Mesenchymal stem cell (in vitro differentiated cells and primary cell): ENCODE measurements at regions not wholly inside any gene's neighbourhood (a gene's known extent, or its start where the extent isn't known, plus 50 kb on each side); places are given as distances from the start of the nearest gene placed in this dataset.

Experiments used
- DNase-seq: peaks from one replicate; pipeline ENCODE4 v3.0.0-alpha.2; 2013
- H2AFZ ChIP-seq: one replicate; pipeline ENCODE4 v1.6.1; 2013; ENCODE audit warnings: low read depth, mild to moderate bottlenecking, control low read depth, inconsistent platforms, low read length, moderate library complexity
- H2AK5ac ChIP-seq: 2 replicates; pipeline ENCODE4 v1.6.1; 2013; ENCODE audit warnings: low read length, moderate library complexity, mild to moderate bottlenecking, inconsistent platforms; ENCODE audit not compliant: severe bottlenecking
- H2BK120ac ChIP-seq: one replicate; pipeline ENCODE4 v1.6.1; 2013; ENCODE audit warnings: low read depth, mild to moderate bottlenecking, inconsistent platforms, low read length, moderate library complexity
- H2BK12ac ChIP-seq, 2 experiments: one replicate each; pipeline ENCODE4 v1.6.1; 2013; ENCODE audit warnings: inconsistent platforms in 2 of 2, low read length in 2 of 2, mild to moderate bottlenecking in 2 of 2, moderate library complexity in 2 of 2, control low read depth in 1 of 2
- H2BK15ac ChIP-seq: one replicate; pipeline ENCODE4 v1.6.1; 2013; ENCODE audit warnings: mild to moderate bottlenecking, low read depth, inconsistent platforms; ENCODE audit not compliant: poor library complexity, severe bottlenecking
- H2BK5ac ChIP-seq: 2 replicates; pipeline ENCODE4 v1.6.1; 2013; ENCODE audit warnings: low read depth, mild to moderate bottlenecking, low read length, control low read depth, inconsistent platforms; ENCODE audit not compliant: poor library complexity, severe bottlenecking
- H3K14ac ChIP-seq, 2 experiments: one replicate each; pipeline ENCODE4 v1.6.1; 2013; ENCODE audit warnings: inconsistent platforms in 2 of 2, low read length in 2 of 2, control low read depth in 1 of 2, mild to moderate bottlenecking in 1 of 2, moderate library complexity in 1 of 2
- H3K18ac ChIP-seq, 2 experiments: one replicate each; pipeline ENCODE4 v1.6.1; 2013; ENCODE audit warnings: inconsistent platforms in 2 of 2, low read length in 2 of 2, control low read depth in 1 of 2, low read depth in 1 of 2, mild to moderate bottlenecking in 1 of 2
- H3K23ac ChIP-seq, 2 experiments: one replicate each; pipeline ENCODE4 v1.6.1; 2013; ENCODE audit warnings: inconsistent platforms in 2 of 2, low read length in 2 of 2, mild to moderate bottlenecking in 2 of 2, moderate library complexity in 2 of 2, control low read depth in 1 of 2
- H3K27ac ChIP-seq: 2 replicates; pipeline ENCODE4 v1.5.1; 2013; ENCODE audit warnings: mild to moderate bottlenecking, moderate library complexity, low read length, control low read depth, inconsistent platforms; ENCODE audit not compliant: poor library complexity, severe bottlenecking
- H3K27me3 ChIP-seq, 2 experiments: 2 replicates each; pipeline versions ENCODE4 v1.6.1 to v1.7.0; 2013; ENCODE audit warnings: low read length in 2 of 2, mild to moderate bottlenecking in 2 of 2, moderate library complexity in 2 of 2, control low read depth in 1 of 2, inconsistent platforms in 1 of 2; ENCODE audit not compliant: control insufficient read depth in 1 of 2, insufficient read depth in 1 of 2
- H3K36me3 ChIP-seq, 2 experiments: 2 replicates each; pipeline versions ENCODE4 v1.6.1 to v1.7.0; 2013; ENCODE audit warnings: low read length in 2 of 2, control low read depth in 1 of 2, inconsistent platforms in 1 of 2, low read depth in 1 of 2, mild to moderate bottlenecking in 1 of 2; ENCODE audit not compliant: insufficient read depth in 2 of 2, control insufficient read depth in 1 of 2
- H3K4ac ChIP-seq, 2 experiments: one replicate each; pipeline ENCODE4 v1.6.1; 2013; ENCODE audit warnings: inconsistent platforms in 2 of 2, low read length in 2 of 2, mild to moderate bottlenecking in 2 of 2, moderate library complexity in 2 of 2, control low read depth in 1 of 2, low read depth in 1 of 2
- H3K4me1 ChIP-seq: 2 replicates; pipeline ENCODE4 v1.6.1; 2013; ENCODE audit warnings: low read depth, low read length, control low read depth; ENCODE audit not compliant: control insufficient read depth, insufficient read depth
- H3K4me2 ChIP-seq: 2 replicates; pipeline ENCODE4 v1.6.1; 2013; ENCODE audit warnings: low read length, mild to moderate bottlenecking, inconsistent platforms; ENCODE audit not compliant: poor library complexity, severe bottlenecking
- H3K4me3 ChIP-seq, 2 experiments: 2 replicates each; pipeline versions ENCODE4 v1.5.1 to v1.7.0; 2013; ENCODE audit warnings: low read length in 2 of 2, mild to moderate bottlenecking in 2 of 2, control low read depth in 1 of 2, low read depth in 1 of 2; ENCODE audit not compliant: insufficient read depth in 1 of 2
- H3K79me1 ChIP-seq: replicated peaks from 2 replicates; pipeline ENCODE4 v1.6.1; 2013; ENCODE audit warnings: mild to moderate bottlenecking, control low read depth, low read length, inconsistent platforms; ENCODE audit not compliant: poor library complexity, severe bottlenecking
- H3K9ac ChIP-seq: 2 replicates; pipeline ENCODE4 v1.7.0; 2013; ENCODE audit warnings: mild to moderate bottlenecking, low read length, moderate library complexity
- H3K9me3 ChIP-seq: 2 replicates; pipeline ENCODE4 v1.7.0; 2013; ENCODE audit warnings: mild to moderate bottlenecking, low read length; ENCODE audit not compliant: control insufficient read depth
- H4K8ac ChIP-seq: one replicate; pipeline ENCODE4 v1.6.1; 2013; ENCODE audit warnings: inconsistent platforms, mild to moderate bottlenecking, low read length, moderate library complexity
- H4K91ac ChIP-seq: one replicate; pipeline ENCODE4 v1.6.1; 2013; ENCODE audit warnings: mild to moderate bottlenecking, low read length, inconsistent platforms
- WGBS: methylation state at CpG from one replicate; pipeline ENCODE4 v1.1.7; 2013; ENCODE audit warnings: mixed read lengths; 5-methylcytosine and 5-hydroxymethylcytosine counted together

DNA sequence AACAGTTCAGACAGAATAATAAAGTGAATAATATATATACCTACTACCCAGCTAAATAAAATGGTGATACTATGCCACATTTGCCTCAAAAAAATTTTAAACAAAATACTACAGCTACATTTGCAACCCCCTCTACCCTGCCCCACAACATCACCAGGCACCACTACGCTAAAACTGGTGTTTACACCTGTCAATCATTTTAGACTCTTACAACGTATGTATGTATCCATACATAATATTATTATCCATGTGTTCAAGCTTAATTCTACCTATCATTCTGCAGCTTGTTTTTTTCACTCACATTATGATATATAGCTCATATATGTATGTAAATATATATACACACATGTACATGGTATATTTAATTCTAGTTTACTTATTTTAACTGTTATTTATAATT is 62.5 kb downstream of the NIBAN1 start:
- Histone ChIP-seq H2BK120ac (no peak overlapping the region), H3K4me2 (no peak overlapping the region), H3K9me3 (no peaks in the 10 kb centered on the region), H2BK15ac (no peak overlapping the region), H3K36me3 (peaks cover 0 to 22% of the 10 kb centered on the region in 2 experiments), H3K4me3 (no peak overlapping the region), H3K18ac (no peak overlapping the region), H2BK12ac (no peak overlapping the region), H3K4me1 (no peaks in the 10 kb centered on the region), H3K14ac (no peak overlapping the region), H3K27me3 (no peaks in the 10 kb centered on the region), H3K4ac (no peak overlapping the region), H2AK5ac (no peak overlapping the region), H3K23ac (no peak overlapping the region), H4K8ac (no peak overlapping the region), H3K27ac (no peak overlapping the region), H3K79me1 (no peaks in the 10 kb centered on the region), H2AFZ (no peak overlapping the region), H4K91ac (no peak overlapping the region), H2BK5ac (no peak overlapping the region), H3K9ac (no peak overlapping the region)
- no peak for DNase-seq
- 97% methylated on average over 2 of the region's 2 CpGs for WGBS

DNA sequence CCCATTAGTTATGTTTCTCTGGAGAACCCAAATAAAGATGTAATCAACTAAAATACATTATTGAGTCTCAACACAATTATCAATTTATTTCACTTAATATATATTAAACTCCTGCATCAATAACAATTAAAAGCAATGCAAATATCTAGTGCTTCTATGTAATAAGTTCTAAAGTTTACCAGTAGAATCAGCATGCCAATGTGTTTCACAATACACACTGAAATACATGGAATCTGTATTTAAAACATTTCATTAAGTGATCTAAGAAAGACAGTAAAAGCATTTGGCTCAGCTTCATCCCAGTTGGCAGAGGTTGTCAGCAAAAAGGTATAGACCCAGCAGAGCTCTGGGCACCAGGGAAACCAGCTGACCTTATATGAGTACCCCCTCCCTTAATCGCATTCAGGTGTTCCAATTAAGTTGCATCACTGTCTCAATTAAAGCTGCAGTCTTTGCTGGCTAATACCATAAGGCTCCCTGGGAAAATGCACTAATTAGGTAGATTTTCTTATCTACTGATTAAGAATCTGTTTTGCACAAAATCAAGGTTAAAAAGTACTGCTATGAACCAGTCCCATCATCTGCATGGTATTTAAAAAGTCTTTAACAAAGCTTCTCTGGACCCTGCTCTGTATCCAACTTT is 63.1 kb downstream of the NIBAN1 start:
- WGBS: no CpG with 5 or more reads among the region's 1 CpG

GRCh38 chr1:184910691-184911091 is 63.6 kb downstream of the NIBAN1 start:
- H4K91ac ChIP-seq: no peak overlapping the region
- peak overlapping the region; percentile 19 for H2BK120ac ChIP-seq
- H3K4me1 ChIP-seq: no peaks in the 10 kb centered on the region
- no peaks in the 10 kb centered on the region for H3K79me1 ChIP-seq
- H3K9me3 ChIP-seq: no peaks in the 10 kb centered on the region
- no peak overlapping the region for H3K4me2 ChIP-seq
- H3K4ac ChIP-seq: no peak overlapping the region
- no peak overlapping the region for H2AFZ ChIP-seq
- no peak overlapping the region for H2AK5ac ChIP-seq
- H3K14ac ChIP-seq: no peak overlapping the region
- WGBS: 89% methylated on average over 3 of the region's 3 CpGs
- peaks cover 0 to 22% of the 10 kb centered on the region in 2 experiments for H3K36me3 ChIP-seq
- H2BK15ac ChIP-seq: no peak overlapping the region
- H2BK5ac ChIP-seq: no peak overlapping the region
- no peaks in the 10 kb centered on the region for H3K27me3 ChIP-seq
- no peak overlapping the region for H3K4me3 ChIP-seq
- no peak overlapping the region for H3K18ac ChIP-seq
- no peak overlapping the region for H2BK12ac ChIP-seq
- no peak overlapping the region for H3K9ac ChIP-seq
- no peak overlapping the region for H3K27ac ChIP-seq
- H4K8ac ChIP-seq: no peak overlapping the region
- H3K23ac ChIP-seq: no peak overlapping the region
- no peak for DNase-seq

More for the DNA sequence above, 63.1 kb downstream of the NIBAN1 start:
- Histone ChIP-seq H3K79me1 (no peaks in the 10 kb centered on the region), H2AK5ac (no peak overlapping the region), H3K9ac (no peak overlapping the region), H4K91ac (no peak overlapping the region), H2BK15ac (no peak overlapping the region), H3K4me2 (no peak overlapping the region), H3K36me3 (peaks cover 0 to 22% of the 10 kb centered on the region in 2 experiments), H3K18ac (no peak overlapping the region), H3K27ac (no peak overlapping the region), H3K9me3 (no peaks in the 10 kb centered on the region), H2BK120ac (no peak overlapping the region), H3K27me3 (no peaks in the 10 kb centered on the region), H4K8ac (no peak overlapping the region), H3K4me3 (no peak overlapping the region), H3K14ac (no peak overlapping the region), H3K4ac (no peak overlapping the region), H3K23ac (no peak overlapping the region), H2BK5ac (no peak overlapping the region), H2BK12ac (no peak overlapping the region), H2AFZ (no peak overlapping the region), H3K4me1 (no peaks in the 10 kb centered on the region)
- DNase-seq: no peak

DNA sequence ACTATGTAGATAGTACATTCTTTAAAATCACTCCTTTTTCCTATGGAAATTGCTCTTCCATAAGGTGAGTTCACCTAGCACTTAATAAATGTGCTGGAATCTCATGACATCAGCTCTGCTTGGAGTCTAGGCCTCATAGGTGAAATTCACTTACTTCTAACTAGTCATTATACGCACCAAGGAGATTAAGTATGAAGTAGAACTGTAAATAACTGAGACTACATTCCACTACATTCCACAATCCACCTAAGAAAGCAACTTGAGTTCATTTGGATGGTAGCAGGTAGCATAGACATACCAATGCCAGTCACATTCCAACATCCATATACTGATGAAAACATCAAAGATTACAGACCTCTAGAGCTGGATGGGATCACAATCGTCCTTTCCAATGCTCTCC is 64.3 kb downstream of the NIBAN1 start:
- no peak overlapping the region for H2BK15ac ChIP-seq
- H3K4ac ChIP-seq: no peak overlapping the region
- H3K14ac ChIP-seq: no peak overlapping the region
- no peak overlapping the region for H3K18ac ChIP-seq
- H2AK5ac ChIP-seq: no peak overlapping the region
- no CpG with 5 or more reads among the region's 2 CpGs for WGBS
- no peak overlapping the region for H2AFZ ChIP-seq
- H4K91ac ChIP-seq: no peak overlapping the region
- no peak overlapping the region for H3K4me2 ChIP-seq
- H3K9ac ChIP-seq: no peak overlapping the region
- DNase-seq: no peak
- no peak overlapping the region for H2BK12ac ChIP-seq
- H3K9me3 ChIP-seq: no peaks in the 10 kb centered on the region
- no peak overlapping the region for H3K23ac ChIP-seq
- H3K79me1 ChIP-seq: no peaks in the 10 kb centered on the region
- peaks cover 0 to 17% of the 10 kb centered on the region in 2 experiments for H3K36me3 ChIP-seq
- no peak overlapping the region for H3K27ac ChIP-seq
- no peak overlapping the region for H2BK120ac ChIP-seq
- H3K4me3 ChIP-seq: no peak overlapping the region
- H3K4me1 ChIP-seq: no peaks in the 10 kb centered on the region
- H2BK5ac ChIP-seq: no peak overlapping the region
- H3K27me3 ChIP-seq: no peaks in the 10 kb centered on the region
- H4K8ac ChIP-seq: no peak overlapping the region
